Neural cell (in vitro differentiated cells): ENCODE measurements at regions not wholly inside any gene's neighbourhood (a gene's known extent, or its start where the extent isn't known, plus 50 kb on each side); places are given as distances from the start of the nearest gene placed in this dataset.
A peak's percentile ranks its signal among the peaks of the same experiment; 100 is the strongest.
"Not testable (repeated sequence)": the region's sequence is repeated elsewhere in the genome, so short reads cannot be mapped to it uniquely, and the experiment has no call there.

Source experiments
- H2AFZ ChIP-seq: fragments of 200-600, 300-800 bp; sonication (generic), shearing (Covaris generic); 2 replicates; pipeline ENCODE4 v1.6.0; 2014; ENCODE audit warnings: low read depth, mild to moderate bottlenecking, antibody characterized with exemption, low read length, moderate library complexity
- H3F3A ChIP-seq: fragments of 200-600 bp; shearing (Covaris generic); 2 replicates; pipeline ENCODE4 v1.6.1; 2016; ENCODE audit warnings: mild to moderate bottlenecking, moderate library complexity, mixed read lengths, antibody characterized with exemption, low read length; ENCODE audit not compliant: insufficient read depth, poor library complexity, severe bottlenecking
- H3K27ac ChIP-seq: fragments of 200-600, 300-800 bp; sonication (generic), shearing (Covaris generic); 2 replicates; pipeline ENCODE4 v1.5.1; 2014; ENCODE audit warnings: mild to moderate bottlenecking, low read length, moderate library complexity
- H3K27me3 ChIP-seq: fragments of 300-800, 200-600 bp; sonication (generic), shearing (Covaris generic); 2 replicates; pipeline ENCODE4 v1.6.0; 2014; ENCODE audit warnings: mild to moderate bottlenecking, low read depth, low read length, moderate library complexity; ENCODE audit not compliant: insufficient read depth
- H3K36me3 ChIP-seq: fragments of 300-800, 200-600 bp; sonication (generic), shearing (Covaris generic); 2 replicates; pipeline ENCODE4 v1.5.1; 2014; ENCODE audit warnings: mild to moderate bottlenecking, antibody characterized with exemption, low read length, moderate library complexity; ENCODE audit not compliant: insufficient read depth
- H3K4me2 ChIP-seq: fragments of 300-800, 200-600 bp; sonication (generic), shearing (Covaris generic); 2 replicates; pipeline ENCODE4 v1.6.0; 2014; ENCODE audit warnings: mild to moderate bottlenecking, low read length
- H3K4me3 ChIP-seq: fragments of 300-800, 200-600 bp; sonication (generic), shearing (Covaris generic); 2 replicates; pipeline ENCODE4 v1.5.1; 2014; ENCODE audit warnings: mild to moderate bottlenecking, low read length, moderate library complexity
- H3K79me2 ChIP-seq: fragments of 200-600 bp; shearing (Covaris generic); replicated peaks from 2 replicates; pipeline ENCODE4 v1.6.0; 2014; ENCODE audit warnings: mild to moderate bottlenecking, low read length, moderate library complexity; ENCODE audit not compliant: insufficient read depth
- H3K9ac ChIP-seq: fragments of 300-800, 200-600 bp; sonication (generic), shearing (Covaris generic); 2 replicates; pipeline ENCODE4 v1.6.1; 2016; ENCODE audit warnings: mild to moderate bottlenecking, low read length, mixed read lengths
- H3K9me2 ChIP-seq: fragments of 200-600 bp; shearing (Covaris generic); 2 replicates; pipeline ENCODE4 v1.6.1; 2016; ENCODE audit warnings: mild to moderate bottlenecking, low read length, mixed read lengths; ENCODE audit not compliant: insufficient read depth
- H3K9me3 ChIP-seq: fragments of 200-600, 300-800 bp; sonication (generic), shearing (Covaris generic); 2 replicates; pipeline ENCODE4 v1.6.1; 2016; ENCODE audit warnings: mild to moderate bottlenecking, mixed run types, low read length, moderate library complexity, mixed read lengths
- H4K20me1 ChIP-seq: fragments of 200-600 bp; shearing (Covaris generic); 2 replicates; pipeline ENCODE4 v1.6.1; 2016; ENCODE audit warnings: mild to moderate bottlenecking, mixed run types; ENCODE audit not compliant: insufficient read depth
- EP300 ChIP-seq: fragments of 450-650 bp; conservative IDR thresholded peaks from 2 replicates; pipeline ENCODE4 v1.6.1; 2014; ENCODE audit warnings: antibody characterized with exemption, mild to moderate bottlenecking, moderate library complexity; ENCODE audit not compliant: poor library complexity, severe bottlenecking
- EZH2 ChIP-seq: fragments of 200-600, 300-800 bp; shearing (Covaris generic), sonication (generic); IDR thresholded peaks from 2 replicates; pipeline ENCODE4 v1.6.1; 2014; ENCODE audit warnings: antibody characterized with exemption, low read length, borderline replicate concordance, mild to moderate bottlenecking; ENCODE audit not compliant: insufficient read depth, poor library complexity, severe bottlenecking
- MXI1 ChIP-seq: fragments of 450-650 bp; conservative IDR thresholded peaks from 2 replicates; pipeline ENCODE4 v1.6.1; 2014; ENCODE audit warnings: antibody characterized with exemption, mild to moderate bottlenecking; ENCODE audit not compliant: poor library complexity, severe bottlenecking
- POLR2AphosphoS5 ChIP-seq: IDR thresholded peaks from 2 replicates; pipeline ENCODE4 v1.6.1; 2012
- RAD21 ChIP-seq: fragments of 450-650 bp; conservative IDR thresholded peaks from 2 replicates; pipeline ENCODE4 v1.6.1; 2014; ENCODE audit warnings: antibody characterized with exemption, mild to moderate bottlenecking, moderate library complexity
- SMC3 ChIP-seq: fragments of 450-650 bp; conservative IDR thresholded peaks from 2 replicates; pipeline ENCODE4 v1.6.1; 2014; ENCODE audit warnings: antibody characterized with exemption, mild to moderate bottlenecking, moderate library complexity; ENCODE audit not compliant: poor library complexity
- TAF1 ChIP-seq: IDR thresholded peaks from 2 replicates; pipeline ENCODE4 v1.6.1; 2012; ENCODE audit warnings: low read depth
- TF ChIP-seq, protein P1 (sequence below): IDR thresholded peaks from 2 replicates; pipeline ENCODE4 v1.6.1; 2012; ENCODE audit warnings: borderline replicate concordance
- TF ChIP-seq, protein P2 (sequence below): fragments of 450-650 bp; IDR thresholded peaks from 2 replicates; pipeline ENCODE4 v1.5.1; 2014; ENCODE audit warnings: antibody characterized with exemption, mild to moderate bottlenecking, moderate library complexity; ENCODE audit not compliant: poor library complexity, severe bottlenecking

DNA sequence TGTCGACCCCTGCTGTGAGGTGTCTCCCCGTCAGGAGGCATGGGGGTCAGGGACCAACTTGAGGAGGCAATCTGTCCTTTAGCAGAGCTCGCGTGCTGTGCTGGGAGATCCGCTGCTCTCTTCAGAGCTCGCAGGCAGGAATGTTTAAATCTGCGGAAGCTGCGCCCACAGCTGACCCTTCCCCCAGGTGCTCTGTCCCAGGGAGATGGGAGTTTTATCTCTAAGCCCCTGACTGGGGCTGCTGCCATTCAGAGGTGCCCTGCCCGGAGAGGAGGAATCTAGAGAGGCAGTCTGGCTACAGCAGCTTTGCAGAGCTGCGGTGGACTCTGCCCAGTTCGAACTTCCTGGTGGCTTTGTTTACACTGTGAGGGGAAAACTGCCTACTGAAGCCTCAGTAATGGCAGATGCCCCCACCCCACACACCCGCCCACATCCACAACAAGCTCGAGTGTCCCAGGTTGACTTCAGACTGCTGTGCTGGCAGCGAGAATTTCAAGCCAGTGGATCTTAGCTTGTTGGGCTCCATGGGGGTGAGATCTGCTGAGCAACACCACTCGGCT is 133.1 kb downstream of the CENPC start:
- H3K9me2 ChIP-seq, H3K36me3 ChIP-seq, H3K4me2 ChIP-seq: not testable (repeated sequence)

DNA sequence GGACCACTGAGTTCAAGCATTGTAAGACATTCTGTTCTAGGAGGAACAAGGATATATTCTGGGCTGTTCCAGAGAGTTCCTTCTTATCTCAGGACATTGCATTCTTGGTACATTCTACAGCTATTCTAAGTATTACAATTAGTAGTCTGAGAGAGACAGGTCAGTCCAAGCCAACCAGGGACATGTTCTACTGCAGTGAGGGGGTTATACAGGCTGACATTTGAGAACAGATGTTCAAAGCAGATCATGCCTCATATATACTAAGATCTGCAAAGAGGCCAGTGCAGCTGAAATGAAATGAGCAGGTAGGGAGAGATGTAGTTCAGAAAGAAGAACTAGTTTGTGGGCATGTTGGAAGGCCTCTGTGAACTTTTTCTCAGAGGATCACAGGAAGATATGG is 142.0 kb downstream of the CENPC start:
- TF ChIP-seq SMC3 (no peak), TAF1 (no peak), EZH2 (no peak), EP300 (no peak), POLR2AphosphoS5 (no peak), RAD21 (no peak), MXI1 (no peak)
- TF ChIP-seq, protein P1, sequence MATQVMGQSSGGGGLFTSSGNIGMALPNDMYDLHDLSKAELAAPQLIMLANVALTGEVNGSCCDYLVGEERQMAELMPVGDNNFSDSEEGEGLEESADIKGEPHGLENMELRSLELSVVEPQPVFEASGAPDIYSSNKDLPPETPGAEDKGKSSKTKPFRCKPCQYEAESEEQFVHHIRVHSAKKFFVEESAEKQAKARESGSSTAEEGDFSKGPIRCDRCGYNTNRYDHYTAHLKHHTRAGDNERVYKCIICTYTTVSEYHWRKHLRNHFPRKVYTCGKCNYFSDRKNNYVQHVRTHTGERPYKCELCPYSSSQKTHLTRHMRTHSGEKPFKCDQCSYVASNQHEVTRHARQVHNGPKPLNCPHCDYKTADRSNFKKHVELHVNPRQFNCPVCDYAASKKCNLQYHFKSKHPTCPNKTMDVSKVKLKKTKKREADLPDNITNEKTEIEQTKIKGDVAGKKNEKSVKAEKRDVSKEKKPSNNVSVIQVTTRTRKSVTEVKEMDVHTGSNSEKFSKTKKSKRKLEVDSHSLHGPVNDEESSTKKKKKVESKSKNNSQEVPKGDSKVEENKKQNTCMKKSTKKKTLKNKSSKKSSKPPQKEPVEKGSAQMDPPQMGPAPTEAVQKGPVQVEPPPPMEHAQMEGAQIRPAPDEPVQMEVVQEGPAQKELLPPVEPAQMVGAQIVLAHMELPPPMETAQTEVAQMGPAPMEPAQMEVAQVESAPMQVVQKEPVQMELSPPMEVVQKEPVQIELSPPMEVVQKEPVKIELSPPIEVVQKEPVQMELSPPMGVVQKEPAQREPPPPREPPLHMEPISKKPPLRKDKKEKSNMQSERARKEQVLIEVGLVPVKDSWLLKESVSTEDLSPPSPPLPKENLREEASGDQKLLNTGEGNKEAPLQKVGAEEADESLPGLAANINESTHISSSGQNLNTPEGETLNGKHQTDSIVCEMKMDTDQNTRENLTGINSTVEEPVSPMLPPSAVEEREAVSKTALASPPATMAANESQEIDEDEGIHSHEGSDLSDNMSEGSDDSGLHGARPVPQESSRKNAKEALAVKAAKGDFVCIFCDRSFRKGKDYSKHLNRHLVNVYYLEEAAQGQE, result no peak
- TF ChIP-seq, protein P2, sequence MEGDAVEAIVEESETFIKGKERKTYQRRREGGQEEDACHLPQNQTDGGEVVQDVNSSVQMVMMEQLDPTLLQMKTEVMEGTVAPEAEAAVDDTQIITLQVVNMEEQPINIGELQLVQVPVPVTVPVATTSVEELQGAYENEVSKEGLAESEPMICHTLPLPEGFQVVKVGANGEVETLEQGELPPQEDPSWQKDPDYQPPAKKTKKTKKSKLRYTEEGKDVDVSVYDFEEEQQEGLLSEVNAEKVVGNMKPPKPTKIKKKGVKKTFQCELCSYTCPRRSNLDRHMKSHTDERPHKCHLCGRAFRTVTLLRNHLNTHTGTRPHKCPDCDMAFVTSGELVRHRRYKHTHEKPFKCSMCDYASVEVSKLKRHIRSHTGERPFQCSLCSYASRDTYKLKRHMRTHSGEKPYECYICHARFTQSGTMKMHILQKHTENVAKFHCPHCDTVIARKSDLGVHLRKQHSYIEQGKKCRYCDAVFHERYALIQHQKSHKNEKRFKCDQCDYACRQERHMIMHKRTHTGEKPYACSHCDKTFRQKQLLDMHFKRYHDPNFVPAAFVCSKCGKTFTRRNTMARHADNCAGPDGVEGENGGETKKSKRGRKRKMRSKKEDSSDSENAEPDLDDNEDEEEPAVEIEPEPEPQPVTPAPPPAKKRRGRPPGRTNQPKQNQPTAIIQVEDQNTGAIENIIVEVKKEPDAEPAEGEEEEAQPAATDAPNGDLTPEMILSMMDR, result no peak
- Histone ChIP-seq H3K9me3 (peaks cover 3% of the 10 kb centered on the region), H3K36me3 (no peaks in the 10 kb centered on the region), H3K27ac (no peak overlapping the region), H3K4me2 (no peak overlapping the region), H3K9ac (no peak overlapping the region), H3F3A (no peaks in the 10 kb centered on the region), H4K20me1 (no peaks in the 10 kb centered on the region), H3K9me2 (no peaks in the 10 kb centered on the region), H3K4me3 (no peak overlapping the region), H3K27me3 (no peaks in the 10 kb centered on the region), H2AFZ (no peak overlapping the region), H3K79me2 (no peaks in the 10 kb centered on the region)

More for the DNA sequence above, 133.1 kb downstream of the CENPC start:
- H3K9ac ChIP-seq, H3K27me3 ChIP-seq, H3K9me3 ChIP-seq, H3F3A ChIP-seq, H3K4me3 ChIP-seq, H2AFZ ChIP-seq, H3K79me2 ChIP-seq, H4K20me1 ChIP-seq, H3K27ac ChIP-seq: not testable (repeated sequence)

DNA sequence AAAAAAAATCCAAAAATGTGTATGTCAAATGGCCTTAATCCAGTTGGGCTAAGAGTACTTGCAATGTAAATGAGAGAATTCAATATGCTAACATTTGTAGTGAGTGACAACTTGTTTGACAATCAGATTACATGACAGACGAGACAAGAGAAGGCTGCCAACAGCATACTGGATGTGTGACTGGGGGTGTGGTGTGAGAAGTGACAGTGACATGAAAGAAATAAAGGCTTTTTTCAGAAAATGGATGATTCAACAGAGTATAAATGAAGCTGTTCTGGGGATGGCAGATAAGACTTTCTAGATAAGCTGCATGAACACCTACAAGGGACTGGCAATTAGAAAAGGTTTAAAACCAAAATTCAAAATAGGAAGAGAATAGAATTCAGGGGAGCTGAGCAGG is 143.4 kb downstream of the CENPC start:
- Histone ChIP-seq H4K20me1 (no peaks in the 10 kb centered on the region), H2AFZ (no peak overlapping the region), H3K4me3 (no peak overlapping the region), H3K27me3 (no peaks in the 10 kb centered on the region), H3K27ac (peak overlapping the region; percentile 33), H3K9me2 (no peaks in the 10 kb centered on the region), H3F3A (no peaks in the 10 kb centered on the region), H3K79me2 (no peaks in the 10 kb centered on the region), H3K4me2 (no peak overlapping the region), H3K36me3 (no peaks in the 10 kb centered on the region), H3K9ac (no peak overlapping the region), H3K9me3 (no peaks in the 10 kb centered on the region)
- TF ChIP-seq SMC3 (no peak), EP300 (peak; percentile 100), POLR2AphosphoS5 (peak; percentile 96)
